ENCODE measurements at regions not wholly inside any gene's neighbourhood (a gene's known extent, or its start where the extent isn't known, plus 50 kb on each side); places are given as distances from the start of the nearest gene placed in this dataset.

DNA sequence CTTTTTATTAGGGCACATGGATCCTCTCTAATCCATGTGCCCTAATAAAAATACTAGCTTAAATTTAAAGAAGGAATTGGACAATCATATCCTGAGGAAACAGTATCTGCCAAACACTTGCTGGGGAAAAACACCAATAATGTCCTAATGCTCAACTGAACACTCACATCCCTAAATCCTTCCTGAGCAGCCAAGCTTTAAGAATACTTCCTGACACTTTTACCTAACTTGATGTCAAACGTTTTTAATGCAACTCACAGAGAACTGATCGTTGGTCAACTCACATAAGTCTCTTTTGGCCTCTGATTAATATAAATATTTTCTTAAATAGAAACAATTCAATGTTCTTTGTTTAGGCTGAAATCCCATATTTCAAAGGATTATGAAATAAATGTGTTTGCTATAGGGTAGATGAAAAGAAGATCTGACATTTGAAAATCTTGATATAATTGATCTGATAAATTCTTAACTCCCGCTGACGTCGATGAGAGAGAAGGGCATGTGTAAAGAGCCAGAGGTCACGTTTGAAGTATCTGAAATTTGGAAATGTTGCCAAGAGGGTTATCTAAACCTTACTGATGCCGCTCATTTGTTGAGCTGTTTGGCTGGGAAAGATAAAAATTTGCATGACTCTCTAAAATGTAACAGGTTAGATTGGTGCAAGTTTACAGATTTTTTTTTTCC, 122.8 kb upstream of the RHOBTB1 start:
- DNase-seq (ENCODE audit: extremely low read depth, insufficient read length), result no peak
- Histone ChIP-seq H3K36me3 (ENCODE audit: control insufficient read depth, insufficient read depth, low read length) (no peaks in the 10 kb centered on the region), H3K4me3 (replicated peaks; ENCODE audit: low read depth, low read length) (no peak overlapping the region), H3K27me3 (replicated peaks; ENCODE audit: control insufficient read depth, insufficient read depth, low read length) (no peaks in the 10 kb centered on the region)
- TF ChIP-seq, protein P1, sequence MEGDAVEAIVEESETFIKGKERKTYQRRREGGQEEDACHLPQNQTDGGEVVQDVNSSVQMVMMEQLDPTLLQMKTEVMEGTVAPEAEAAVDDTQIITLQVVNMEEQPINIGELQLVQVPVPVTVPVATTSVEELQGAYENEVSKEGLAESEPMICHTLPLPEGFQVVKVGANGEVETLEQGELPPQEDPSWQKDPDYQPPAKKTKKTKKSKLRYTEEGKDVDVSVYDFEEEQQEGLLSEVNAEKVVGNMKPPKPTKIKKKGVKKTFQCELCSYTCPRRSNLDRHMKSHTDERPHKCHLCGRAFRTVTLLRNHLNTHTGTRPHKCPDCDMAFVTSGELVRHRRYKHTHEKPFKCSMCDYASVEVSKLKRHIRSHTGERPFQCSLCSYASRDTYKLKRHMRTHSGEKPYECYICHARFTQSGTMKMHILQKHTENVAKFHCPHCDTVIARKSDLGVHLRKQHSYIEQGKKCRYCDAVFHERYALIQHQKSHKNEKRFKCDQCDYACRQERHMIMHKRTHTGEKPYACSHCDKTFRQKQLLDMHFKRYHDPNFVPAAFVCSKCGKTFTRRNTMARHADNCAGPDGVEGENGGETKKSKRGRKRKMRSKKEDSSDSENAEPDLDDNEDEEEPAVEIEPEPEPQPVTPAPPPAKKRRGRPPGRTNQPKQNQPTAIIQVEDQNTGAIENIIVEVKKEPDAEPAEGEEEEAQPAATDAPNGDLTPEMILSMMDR (IDR thresholded peaks at IDR 0.05; ENCODE audit: insufficient read depth, low read length, poor library complexity, severe bottlenecking), result no peak

DNA sequence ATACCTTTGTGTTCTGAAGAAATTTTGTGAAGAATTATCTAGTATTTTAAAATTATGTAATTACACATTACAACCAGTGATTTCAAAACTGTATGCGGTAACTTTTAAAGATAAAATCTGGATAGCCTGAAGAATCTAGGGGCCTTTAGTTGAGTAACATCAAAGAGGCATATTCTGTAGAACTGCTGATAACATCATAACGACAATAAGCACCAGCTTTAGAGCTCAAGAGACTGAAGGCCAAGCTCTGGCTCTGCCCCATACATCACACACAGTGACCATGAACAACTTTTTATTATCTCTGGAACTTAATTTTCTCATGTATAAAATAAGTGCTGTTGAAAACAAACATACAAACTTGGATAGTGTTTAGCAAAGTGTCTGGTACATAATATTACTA, 121.1 kb upstream of the RHOBTB1 start:
- no peaks in the 10 kb centered on the region for H3K27me3 ChIP-seq (replicated peaks; ENCODE audit: control insufficient read depth, insufficient read depth, low read length)
- H3K36me3 ChIP-seq (ENCODE audit: control insufficient read depth, insufficient read depth, low read length), result no peaks in the 10 kb centered on the region
- no peak overlapping the region for H3K4me3 ChIP-seq (replicated peaks; ENCODE audit: low read depth, low read length)
- no peak for DNase-seq (ENCODE audit: extremely low read depth, insufficient read length)
- TF ChIP-seq, protein P1 (IDR thresholded peaks at IDR 0.05; ENCODE audit: insufficient read depth, low read length, poor library complexity, severe bottlenecking), result no peak

DNA sequence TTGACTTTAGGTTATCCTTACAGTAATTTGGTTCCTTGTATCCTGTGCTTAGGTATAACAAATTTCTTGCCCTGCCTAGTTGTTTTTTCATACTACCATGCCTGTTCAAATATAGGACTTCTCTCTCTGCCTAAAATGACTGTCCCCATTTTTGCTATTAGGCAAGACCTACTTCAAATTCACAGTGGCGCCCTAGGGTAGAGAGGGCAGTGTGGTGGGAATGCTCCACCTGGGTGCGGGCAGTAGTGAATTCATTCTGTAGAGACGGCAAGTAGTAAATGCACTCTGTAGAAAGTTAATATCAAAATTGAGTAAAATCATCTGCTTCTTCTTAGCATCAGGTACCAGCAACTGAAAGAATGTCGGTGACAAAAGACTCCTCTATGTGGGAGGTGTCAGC, 120.4 kb upstream of the RHOBTB1 start:
- no peak for DNase-seq (ENCODE audit: extremely low read depth, insufficient read length)
- TF ChIP-seq, protein P1 (IDR thresholded peaks at IDR 0.05; ENCODE audit: insufficient read depth, low read length, poor library complexity, severe bottlenecking), result no peak
- Histone ChIP-seq H3K4me3 (replicated peaks; ENCODE audit: low read depth, low read length) (no peak overlapping the region), H3K27me3 (replicated peaks; ENCODE audit: control insufficient read depth, insufficient read depth, low read length) (no peaks in the 10 kb centered on the region), H3K36me3 (ENCODE audit: control insufficient read depth, insufficient read depth, low read length) (no peaks in the 10 kb centered on the region)

DNA sequence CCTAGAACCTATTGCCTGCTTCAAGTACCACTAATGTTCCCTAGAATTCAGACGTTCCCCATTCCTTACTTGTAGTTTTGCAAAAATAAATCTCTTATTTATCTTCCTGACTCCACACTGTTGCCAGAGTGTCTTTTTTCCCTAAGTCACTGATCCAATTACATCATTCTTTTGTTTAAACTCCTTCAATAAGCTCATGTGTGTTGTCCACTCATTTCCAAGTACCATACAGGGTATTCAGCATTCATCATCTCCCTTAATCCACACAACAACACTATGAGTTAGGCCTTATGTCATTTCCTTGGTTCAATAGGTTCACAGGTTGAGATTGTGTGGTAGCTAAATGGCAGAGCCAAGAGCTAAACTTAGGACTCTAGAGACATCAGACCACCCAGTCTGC, 119.9 kb upstream of the RHOBTB1 start:
- Histone ChIP-seq H3K27me3 (replicated peaks; ENCODE audit: control insufficient read depth, insufficient read depth, low read length) (no peaks in the 10 kb centered on the region), H3K36me3 (ENCODE audit: control insufficient read depth, insufficient read depth, low read length) (no peaks in the 10 kb centered on the region), H3K4me3 (replicated peaks; ENCODE audit: low read depth, low read length) (no peak overlapping the region)
- TF ChIP-seq, protein P1 (IDR thresholded peaks at IDR 0.05; ENCODE audit: insufficient read depth, low read length, poor library complexity, severe bottlenecking), result no peak
- DNase-seq (ENCODE audit: extremely low read depth, insufficient read length), result no peak

DNA sequence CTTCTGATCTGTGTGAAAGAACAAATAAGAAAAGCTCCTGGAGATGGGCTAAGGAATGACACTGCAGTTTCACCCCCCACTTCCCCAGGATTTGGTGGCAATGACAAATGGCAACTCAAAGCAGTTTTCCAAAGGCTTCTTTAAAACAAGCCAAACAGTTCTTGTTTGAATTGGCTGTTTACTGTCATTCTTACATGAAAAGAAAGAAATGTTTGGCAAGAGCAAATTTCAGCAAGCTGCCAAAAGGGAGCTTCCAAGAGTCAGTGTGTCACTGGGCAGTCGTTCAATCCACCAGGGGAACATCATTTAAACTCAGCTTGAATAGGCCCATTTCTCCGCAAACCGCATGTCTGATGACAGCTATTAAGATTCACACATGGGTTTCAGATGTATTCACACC, 119.0 kb upstream of the RHOBTB1 start:
- no peak overlapping the region for H3K4me3 ChIP-seq (replicated peaks; ENCODE audit: low read depth, low read length)
- no peaks in the 10 kb centered on the region for H3K36me3 ChIP-seq (ENCODE audit: control insufficient read depth, insufficient read depth, low read length)
- H3K27me3 ChIP-seq (replicated peaks; ENCODE audit: control insufficient read depth, insufficient read depth, low read length), result no peaks in the 10 kb centered on the region
- TF ChIP-seq, protein P1 (IDR thresholded peaks at IDR 0.05; ENCODE audit: insufficient read depth, low read length, poor library complexity, severe bottlenecking), result no peak
- DNase-seq (ENCODE audit: extremely low read depth, insufficient read length), result no peak
